GM23338 (cell line): ENCODE measurements at regions not wholly inside any gene's neighbourhood (a gene's known extent, or its start where the extent isn't known, plus 50 kb on each side); places are given as distances from the start of the nearest gene placed in this dataset.

Experiments
- EZH2 ChIP-seq: fragments of 200-600 bp; sonication (generic); IDR thresholded peaks from one replicate; pipeline ENCODE4 v1.8.0; 2017; ENCODE audit warnings: antibody characterized with exemption, mild to moderate bottlenecking, low read depth; ENCODE audit not compliant: unreplicated experiment
- EZH2phosphoT487 ChIP-seq: fragments of 200-600 bp; sonication (generic); IDR thresholded peaks from one replicate; pipeline ENCODE4 v1.8.1; 2018; ENCODE audit warnings: antibody characterized with exemption; ENCODE audit not compliant: unreplicated experiment
- JUNB ChIP-seq: IDR thresholded peaks from one replicate; pipeline ENCODE4 v1.6.1; 2016; ENCODE audit warnings: antibody characterized with exemption; ENCODE audit not compliant: unreplicated experiment
- NANOG ChIP-seq: IDR thresholded peaks from 2 replicates; pipeline ENCODE4 v1.6.1; 2016; ENCODE audit warnings: antibody characterized with exemption, borderline replicate concordance
- POLR2AphosphoS5 ChIP-seq: IDR thresholded peaks from 2 replicates; pipeline ENCODE4 v1.6.1; 2016; ENCODE audit warnings: antibody characterized with exemption, low read depth
- STAT1 ChIP-seq: IDR thresholded peaks from one replicate; pipeline ENCODE4 v1.6.1; 2016; ENCODE audit warnings: antibody characterized with exemption; ENCODE audit not compliant: unreplicated experiment
- ZNF114 ChIP-seq: fragments of 250-450 bp; sonication (Bioruptor Pico); IDR thresholded peaks from 2 replicates; pipeline ENCODE4 v1.5.0; 2020; ENCODE audit warnings: mild to moderate bottlenecking, moderate library complexity
- ZNF331 ChIP-seq: fragments of 250-450 bp; sonication (Bioruptor Pico); IDR thresholded peaks from 2 replicates; pipeline ENCODE4 v1.5.0; 2020; ENCODE audit warnings: low read depth, mild to moderate bottlenecking, moderate library complexity
- TF ChIP-seq, protein P1 (sequence below): fragments of 250-450 bp; sonication (Bioruptor Pico); IDR thresholded peaks from 2 replicates; pipeline ENCODE4 v1.5.0; 2020; ENCODE audit warnings: mild to moderate bottlenecking, moderate library complexity
- TF ChIP-seq, protein P2 (sequence below): IDR thresholded peaks from 2 replicates; pipeline ENCODE4 v1.6.1; 2016; ENCODE audit warnings: antibody characterized with exemption
- TF ChIP-seq, protein P3 (sequence below): IDR thresholded peaks from one replicate; pipeline ENCODE4 v1.6.1; 2018; ENCODE audit warnings: antibody characterized with exemption; ENCODE audit not compliant: unreplicated experiment

DNA sequence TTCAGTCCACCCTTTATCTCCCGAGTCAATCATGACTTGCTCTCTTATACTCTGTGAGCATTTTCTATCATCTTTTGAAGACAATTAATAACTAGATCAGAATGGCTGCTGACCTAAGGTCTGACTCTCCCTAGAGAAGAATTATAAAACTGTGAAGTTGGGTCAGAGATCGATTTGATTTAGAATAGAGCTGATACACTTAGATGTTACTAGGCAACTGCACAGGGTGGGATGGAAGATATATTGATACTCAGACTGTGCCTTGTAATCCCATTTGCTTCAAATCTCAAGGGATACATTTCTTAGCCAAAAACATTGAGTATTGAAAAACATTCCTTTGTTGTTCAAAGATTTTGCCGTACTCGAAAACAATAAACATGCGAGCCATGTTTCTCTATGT lies 106.0 kb upstream of the NMUR2 start (continued):
- TF ChIP-seq, protein P1, sequence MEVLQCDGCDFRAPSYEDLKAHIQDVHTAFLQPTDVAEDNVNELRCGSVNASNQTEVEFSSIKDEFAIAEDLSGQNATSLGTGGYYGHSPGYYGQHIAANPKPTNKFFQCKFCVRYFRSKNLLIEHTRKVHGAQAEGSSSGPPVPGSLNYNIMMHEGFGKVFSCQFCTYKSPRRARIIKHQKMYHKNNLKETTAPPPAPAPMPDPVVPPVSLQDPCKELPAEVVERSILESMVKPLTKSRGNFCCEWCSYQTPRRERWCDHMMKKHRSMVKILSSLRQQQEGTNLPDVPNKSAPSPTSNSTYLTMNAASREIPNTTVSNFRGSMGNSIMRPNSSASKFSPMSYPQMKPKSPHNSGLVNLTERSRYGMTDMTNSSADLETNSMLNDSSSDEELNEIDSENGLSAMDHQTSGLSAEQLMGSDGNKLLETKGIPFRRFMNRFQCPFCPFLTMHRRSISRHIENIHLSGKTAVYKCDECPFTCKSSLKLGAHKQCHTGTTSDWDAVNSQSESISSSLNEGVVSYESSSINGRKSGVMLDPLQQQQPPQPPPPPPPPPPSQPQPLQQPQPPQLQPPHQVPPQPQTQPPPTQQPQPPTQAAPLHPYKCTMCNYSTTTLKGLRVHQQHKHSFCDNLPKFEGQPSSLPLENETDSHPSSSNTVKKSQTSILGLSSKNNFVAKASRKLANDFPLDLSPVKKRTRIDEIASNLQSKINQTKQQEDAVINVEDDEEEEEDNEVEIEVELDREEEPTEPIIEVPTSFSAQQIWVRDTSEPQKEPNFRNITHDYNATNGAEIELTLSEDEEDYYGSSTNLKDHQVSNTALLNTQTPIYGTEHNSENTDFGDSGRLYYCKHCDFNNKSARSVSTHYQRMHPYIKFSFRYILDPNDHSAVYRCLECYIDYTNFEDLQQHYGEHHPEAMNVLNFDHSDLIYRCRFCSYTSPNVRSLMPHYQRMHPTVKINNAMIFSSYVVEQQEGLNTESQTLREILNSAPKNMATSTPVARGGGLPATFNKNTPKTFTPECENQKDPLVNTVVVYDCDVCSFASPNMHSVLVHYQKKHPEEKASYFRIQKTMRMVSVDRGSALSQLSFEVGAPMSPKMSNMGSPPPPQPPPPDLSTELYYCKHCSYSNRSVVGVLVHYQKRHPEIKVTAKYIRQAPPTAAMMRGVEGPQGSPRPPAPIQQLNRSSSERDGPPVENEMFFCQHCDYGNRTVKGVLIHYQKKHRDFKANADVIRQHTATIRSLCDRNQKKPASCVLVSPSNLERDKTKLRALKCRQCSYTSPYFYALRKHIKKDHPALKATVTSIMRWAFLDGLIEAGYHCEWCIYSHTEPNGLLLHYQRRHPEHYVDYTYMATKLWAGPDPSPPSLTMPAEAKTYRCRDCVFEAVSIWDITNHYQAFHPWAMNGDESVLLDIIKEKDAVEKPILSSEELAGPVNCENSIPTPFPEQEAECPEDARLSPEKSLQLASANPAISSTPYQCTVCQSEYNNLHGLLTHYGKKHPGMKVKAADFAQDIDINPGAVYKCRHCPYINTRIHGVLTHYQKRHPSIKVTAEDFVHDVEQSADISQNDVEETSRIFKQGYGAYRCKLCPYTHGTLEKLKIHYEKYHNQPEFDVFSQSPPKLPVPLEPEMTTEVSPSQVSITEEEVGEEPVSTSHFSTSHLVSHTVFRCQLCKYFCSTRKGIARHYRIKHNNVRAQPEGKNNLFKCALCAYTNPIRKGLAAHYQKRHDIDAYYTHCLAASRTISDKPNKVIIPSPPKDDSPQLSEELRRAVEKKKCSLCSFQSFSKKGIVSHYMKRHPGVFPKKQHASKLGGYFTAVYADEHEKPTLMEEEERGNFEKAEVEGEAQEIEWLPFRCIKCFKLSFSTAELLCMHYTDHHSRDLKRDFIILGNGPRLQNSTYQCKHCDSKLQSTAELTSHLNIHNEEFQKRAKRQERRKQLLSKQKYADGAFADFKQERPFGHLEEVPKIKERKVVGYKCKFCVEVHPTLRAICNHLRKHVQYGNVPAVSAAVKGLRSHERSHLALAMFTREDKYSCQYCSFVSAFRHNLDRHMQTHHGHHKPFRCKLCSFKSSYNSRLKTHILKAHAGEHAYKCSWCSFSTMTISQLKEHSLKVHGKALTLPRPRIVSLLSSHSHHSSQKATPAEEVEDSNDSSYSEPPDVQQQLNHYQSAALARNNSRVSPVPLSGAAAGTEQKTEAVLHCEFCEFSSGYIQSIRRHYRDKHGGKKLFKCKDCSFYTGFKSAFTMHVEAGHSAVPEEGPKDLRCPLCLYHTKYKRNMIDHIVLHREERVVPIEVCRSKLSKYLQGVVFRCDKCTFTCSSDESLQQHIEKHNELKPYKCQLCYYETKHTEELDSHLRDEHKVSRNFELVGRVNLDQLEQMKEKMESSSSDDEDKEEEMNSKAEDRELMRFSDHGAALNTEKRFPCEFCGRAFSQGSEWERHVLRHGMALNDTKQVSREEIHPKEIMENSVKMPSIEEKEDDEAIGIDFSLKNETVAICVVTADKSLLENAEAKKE (CRISPR knock-in tag): no peak
- no peak for TF ChIP-seq ZNF331
- TF ChIP-seq EZH2: no peak
- TF ChIP-seq, protein P2, sequence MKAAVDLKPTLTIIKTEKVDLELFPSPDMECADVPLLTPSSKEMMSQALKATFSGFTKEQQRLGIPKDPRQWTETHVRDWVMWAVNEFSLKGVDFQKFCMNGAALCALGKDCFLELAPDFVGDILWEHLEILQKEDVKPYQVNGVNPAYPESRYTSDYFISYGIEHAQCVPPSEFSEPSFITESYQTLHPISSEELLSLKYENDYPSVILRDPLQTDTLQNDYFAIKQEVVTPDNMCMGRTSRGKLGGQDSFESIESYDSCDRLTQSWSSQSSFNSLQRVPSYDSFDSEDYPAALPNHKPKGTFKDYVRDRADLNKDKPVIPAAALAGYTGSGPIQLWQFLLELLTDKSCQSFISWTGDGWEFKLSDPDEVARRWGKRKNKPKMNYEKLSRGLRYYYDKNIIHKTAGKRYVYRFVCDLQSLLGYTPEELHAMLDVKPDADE: no peak
- no peak for TF ChIP-seq NANOG
- no peak for TF ChIP-seq STAT1
- no peak for TF ChIP-seq POLR2AphosphoS5
- TF ChIP-seq, protein P3, sequence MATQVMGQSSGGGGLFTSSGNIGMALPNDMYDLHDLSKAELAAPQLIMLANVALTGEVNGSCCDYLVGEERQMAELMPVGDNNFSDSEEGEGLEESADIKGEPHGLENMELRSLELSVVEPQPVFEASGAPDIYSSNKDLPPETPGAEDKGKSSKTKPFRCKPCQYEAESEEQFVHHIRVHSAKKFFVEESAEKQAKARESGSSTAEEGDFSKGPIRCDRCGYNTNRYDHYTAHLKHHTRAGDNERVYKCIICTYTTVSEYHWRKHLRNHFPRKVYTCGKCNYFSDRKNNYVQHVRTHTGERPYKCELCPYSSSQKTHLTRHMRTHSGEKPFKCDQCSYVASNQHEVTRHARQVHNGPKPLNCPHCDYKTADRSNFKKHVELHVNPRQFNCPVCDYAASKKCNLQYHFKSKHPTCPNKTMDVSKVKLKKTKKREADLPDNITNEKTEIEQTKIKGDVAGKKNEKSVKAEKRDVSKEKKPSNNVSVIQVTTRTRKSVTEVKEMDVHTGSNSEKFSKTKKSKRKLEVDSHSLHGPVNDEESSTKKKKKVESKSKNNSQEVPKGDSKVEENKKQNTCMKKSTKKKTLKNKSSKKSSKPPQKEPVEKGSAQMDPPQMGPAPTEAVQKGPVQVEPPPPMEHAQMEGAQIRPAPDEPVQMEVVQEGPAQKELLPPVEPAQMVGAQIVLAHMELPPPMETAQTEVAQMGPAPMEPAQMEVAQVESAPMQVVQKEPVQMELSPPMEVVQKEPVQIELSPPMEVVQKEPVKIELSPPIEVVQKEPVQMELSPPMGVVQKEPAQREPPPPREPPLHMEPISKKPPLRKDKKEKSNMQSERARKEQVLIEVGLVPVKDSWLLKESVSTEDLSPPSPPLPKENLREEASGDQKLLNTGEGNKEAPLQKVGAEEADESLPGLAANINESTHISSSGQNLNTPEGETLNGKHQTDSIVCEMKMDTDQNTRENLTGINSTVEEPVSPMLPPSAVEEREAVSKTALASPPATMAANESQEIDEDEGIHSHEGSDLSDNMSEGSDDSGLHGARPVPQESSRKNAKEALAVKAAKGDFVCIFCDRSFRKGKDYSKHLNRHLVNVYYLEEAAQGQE: no peak
- no peak for TF ChIP-seq JUNB
- TF ChIP-seq EZH2phosphoT487: no peak
- TF ChIP-seq ZNF114 (CRISPR knock-in tag): no peak
